ENCODE measurements at regions not wholly inside any gene's neighbourhood (a gene's known extent, or its start where the extent isn't known, plus 50 kb on each side); places are given as distances from the start of the nearest gene placed in this dataset.
"Not testable (repeated sequence)": the region's sequence is repeated elsewhere in the genome, so short reads cannot be mapped to it uniquely, and the experiment has no call there.

DNA sequence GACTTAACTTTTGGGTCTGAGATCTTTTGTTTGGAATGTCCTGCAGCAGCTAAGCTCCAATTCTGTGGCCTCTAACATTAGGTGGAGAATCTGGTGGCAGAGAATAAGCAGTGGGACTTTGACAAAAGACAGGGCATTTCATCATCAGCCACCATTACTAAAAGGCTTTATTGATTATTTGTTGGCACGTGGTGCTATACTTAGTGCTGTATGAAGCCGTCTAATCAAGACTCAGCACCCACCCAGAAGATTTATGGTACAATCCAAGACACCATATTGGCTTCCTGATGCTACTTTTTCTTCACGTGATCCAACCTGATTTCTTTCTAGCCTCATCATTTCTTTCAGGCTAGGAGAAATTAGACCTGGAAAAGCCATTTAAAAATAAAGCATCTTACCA lies 80.7 kb upstream of the GRAMD1B start:
- H3K4me3 ChIP-seq (ENCODE audit: low read length): no peak overlapping the region
- no peak for DNase-seq (ENCODE audit: low read depth)
- TF ChIP-seq, protein P1, sequence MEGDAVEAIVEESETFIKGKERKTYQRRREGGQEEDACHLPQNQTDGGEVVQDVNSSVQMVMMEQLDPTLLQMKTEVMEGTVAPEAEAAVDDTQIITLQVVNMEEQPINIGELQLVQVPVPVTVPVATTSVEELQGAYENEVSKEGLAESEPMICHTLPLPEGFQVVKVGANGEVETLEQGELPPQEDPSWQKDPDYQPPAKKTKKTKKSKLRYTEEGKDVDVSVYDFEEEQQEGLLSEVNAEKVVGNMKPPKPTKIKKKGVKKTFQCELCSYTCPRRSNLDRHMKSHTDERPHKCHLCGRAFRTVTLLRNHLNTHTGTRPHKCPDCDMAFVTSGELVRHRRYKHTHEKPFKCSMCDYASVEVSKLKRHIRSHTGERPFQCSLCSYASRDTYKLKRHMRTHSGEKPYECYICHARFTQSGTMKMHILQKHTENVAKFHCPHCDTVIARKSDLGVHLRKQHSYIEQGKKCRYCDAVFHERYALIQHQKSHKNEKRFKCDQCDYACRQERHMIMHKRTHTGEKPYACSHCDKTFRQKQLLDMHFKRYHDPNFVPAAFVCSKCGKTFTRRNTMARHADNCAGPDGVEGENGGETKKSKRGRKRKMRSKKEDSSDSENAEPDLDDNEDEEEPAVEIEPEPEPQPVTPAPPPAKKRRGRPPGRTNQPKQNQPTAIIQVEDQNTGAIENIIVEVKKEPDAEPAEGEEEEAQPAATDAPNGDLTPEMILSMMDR (IDR thresholded peaks at IDR 0.05; ENCODE audit: insufficient read depth, low read depth, low read length, missing control alignments): no peak

DNA sequence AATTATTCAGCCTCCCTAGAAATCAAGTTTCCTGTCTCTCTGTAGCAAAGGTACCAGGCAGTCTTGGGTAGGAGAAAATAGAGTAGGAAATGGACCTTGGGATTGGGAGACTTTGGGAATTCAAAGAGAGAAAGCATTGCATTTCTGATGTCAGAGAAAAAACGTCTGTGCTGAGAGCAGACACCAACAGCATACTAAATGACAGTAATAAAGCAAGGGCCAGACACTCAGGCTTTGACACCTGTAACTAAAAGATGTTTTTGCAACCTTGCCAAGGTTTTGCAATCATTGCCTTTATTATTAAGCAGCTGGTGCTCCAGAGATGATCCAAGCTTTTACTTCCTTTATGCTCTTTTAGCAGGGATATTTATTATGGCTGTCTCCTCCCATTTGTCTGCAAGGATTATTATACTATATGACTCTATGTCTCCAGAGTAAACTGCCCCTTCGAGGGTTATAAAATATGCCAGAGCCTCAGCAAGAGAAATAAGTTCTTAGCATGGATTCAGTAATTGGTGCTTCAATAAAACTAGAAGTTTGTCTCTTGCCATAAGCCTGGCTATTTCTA lies 85.2 kb upstream of the GRAMD1B start:
- H3K4me3 ChIP-seq (ENCODE audit: low read length): no peak overlapping the region
- TF ChIP-seq, protein P1 (IDR thresholded peaks at IDR 0.05; ENCODE audit: insufficient read depth, low read depth, low read length, missing control alignments): no peak
- DNase-seq (ENCODE audit: low read depth): peak; percentile 4

DNA sequence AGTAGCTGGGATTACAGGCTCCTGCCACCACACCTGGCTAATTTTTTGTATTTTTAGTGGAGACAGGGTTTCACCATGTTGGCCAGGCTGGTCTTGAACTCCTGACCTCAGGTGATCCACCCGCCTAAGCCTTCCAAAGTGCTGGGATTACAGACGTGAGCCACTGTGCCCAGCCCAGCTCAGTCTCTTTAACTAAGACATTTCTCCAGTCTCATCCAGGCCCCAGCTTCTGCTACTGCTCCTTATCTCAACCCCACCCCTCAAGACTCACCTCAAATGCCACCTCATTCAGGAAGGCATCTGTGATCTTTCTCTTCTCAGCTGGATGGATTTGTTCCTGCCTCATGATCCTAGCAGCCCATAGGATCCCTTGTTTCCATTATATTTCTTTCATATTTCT lies 85.9 kb upstream of the GRAMD1B start:
- not testable (repeated sequence) for H3K4me3 ChIP-seq (ENCODE audit: low read length); DNase-seq (ENCODE audit: low read depth)

DNA sequence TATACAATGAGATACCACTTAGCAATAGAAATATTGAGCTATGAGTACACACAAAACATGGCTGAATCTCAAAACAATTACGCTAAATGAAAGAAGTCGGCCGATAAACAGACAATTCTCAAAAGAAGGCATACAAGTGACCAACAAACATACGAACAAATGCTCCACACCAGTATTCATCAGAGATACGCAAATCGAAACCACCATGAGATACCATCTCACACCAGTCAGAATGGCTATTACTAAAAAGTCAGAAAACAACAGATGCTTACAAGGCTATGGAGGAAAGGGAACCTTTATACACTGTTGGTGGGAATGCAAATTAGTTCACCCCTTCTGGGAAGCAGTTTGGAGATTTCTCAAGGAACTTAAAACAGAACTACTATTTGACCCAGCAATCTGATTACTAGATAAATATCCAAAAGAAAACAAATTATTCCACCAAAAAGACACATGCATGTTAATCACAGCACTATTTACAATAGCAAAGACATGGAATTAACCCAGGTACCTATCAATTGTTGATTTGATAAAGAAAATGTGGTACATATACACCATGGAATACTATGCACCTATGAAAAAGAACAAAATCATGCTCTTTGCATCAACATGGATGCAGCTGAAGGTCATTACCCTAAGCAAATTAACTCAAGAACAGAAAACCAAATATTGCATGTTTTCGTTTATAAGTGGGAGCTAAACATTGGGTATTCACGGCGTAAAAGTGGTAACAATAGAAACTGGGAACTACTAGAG lies 90.9 kb upstream of the GRAMD1B start:
- no peak overlapping the region for H3K4me3 ChIP-seq (ENCODE audit: low read length)
- no peak for DNase-seq (ENCODE audit: low read depth)
- TF ChIP-seq, protein P1 (IDR thresholded peaks at IDR 0.05; ENCODE audit: insufficient read depth, low read depth, low read length, missing control alignments): no peak

DNA sequence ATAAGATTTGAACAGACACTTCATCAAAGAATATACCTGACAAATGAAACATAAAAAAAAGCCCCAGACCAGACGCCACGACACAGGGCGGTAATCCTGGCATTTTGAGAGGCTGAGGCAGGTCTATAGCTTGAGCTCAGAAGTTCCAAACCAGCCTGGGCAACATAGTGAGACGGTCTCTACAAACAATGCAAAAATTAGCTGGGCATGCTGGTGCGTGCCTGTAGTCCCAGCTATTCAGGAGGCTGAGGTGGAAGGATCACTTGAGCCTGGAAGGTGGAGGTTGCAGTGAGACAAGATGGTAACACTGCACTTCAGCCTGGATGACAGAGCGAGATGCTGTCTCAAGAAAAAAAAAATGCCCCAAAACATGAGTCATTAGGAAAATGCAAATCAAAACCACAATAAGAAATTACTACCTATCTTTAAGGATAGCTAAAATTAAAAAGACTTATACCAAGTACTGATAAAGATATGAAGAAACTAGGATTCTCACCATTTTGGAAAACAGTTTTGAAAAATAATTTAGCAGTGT lies 91.7 kb upstream of the GRAMD1B start:
- H3K4me3 ChIP-seq (ENCODE audit: low read length): no peak overlapping the region

DNA sequence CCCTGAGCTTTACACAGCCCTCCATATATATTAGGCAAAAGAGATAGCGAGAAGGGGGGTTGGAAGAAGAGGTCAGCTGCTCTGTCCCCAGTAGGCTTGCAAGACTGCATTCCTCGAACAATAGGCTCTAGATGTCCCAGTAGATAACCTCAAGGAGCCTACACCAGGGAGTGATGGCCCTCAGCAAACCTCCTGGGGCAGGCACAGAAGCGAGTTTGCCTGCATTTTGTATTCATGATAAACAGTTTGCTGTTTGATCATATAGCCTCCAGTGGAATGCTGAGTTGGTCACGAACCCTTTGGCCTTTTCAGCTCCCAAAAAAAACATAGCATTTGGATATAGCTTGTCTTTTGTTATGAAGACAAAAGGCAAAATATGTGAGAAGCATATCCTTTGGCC lies 95.1 kb upstream of the GRAMD1B start:
- DNase-seq (ENCODE audit: low read depth): no peak
- TF ChIP-seq, protein P1 (IDR thresholded peaks at IDR 0.05; ENCODE audit: insufficient read depth, low read depth, low read length, missing control alignments): no peak
- no peak overlapping the region for H3K4me3 ChIP-seq (ENCODE audit: low read length)

More for the DNA sequence above, 91.7 kb upstream of the GRAMD1B start:
- TF ChIP-seq, protein P1 (IDR thresholded peaks at IDR 0.05; ENCODE audit: insufficient read depth, low read depth, low read length, missing control alignments): no peak
- DNase-seq (ENCODE audit: low read depth): peak; percentile 5

DNA sequence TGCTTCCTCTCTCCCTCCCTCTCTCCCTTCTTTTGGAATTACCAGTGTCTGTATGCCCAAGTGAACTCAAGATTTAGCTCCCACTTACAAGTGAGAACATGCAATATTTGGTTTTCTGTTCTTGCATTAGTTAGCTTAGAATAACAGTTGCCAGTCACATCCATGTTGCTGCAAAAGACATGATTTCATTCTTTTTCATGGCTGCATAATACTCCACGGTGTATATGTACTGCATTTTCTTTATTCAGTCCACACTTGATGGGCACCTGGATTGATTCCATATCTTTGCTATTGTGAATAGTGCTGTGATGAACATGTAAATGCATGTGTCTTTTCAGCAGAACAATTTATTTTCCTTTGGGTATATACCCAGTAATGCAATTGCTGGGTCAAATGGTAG lies 97.5 kb upstream of the GRAMD1B start:
- H3K4me3 ChIP-seq (ENCODE audit: low read length); DNase-seq (ENCODE audit: low read depth): not testable (repeated sequence)

DNA sequence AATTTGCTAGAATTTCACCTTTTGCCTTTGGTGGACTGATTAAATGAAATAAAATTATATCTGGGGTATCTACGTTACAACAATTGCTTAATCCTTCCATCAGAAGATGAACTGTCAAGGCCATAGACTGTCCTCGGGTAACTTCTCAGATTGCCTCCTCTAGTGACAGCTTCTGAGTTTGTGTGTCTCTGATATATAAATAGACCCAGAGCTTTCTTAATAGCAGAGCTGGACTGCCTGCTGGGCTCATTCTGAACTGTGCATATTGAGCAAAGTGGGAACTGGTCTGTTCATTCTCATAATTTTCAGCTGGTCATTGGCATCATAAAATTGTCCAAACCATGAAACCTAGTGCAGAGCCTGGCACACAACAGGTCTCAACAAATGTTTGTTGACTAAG lies 99.1 kb upstream of the GRAMD1B start:
- DNase-seq (ENCODE audit: low read depth): no peak
- no peak overlapping the region for H3K4me3 ChIP-seq (ENCODE audit: low read length)
- TF ChIP-seq, protein P1 (IDR thresholded peaks at IDR 0.05; ENCODE audit: insufficient read depth, low read depth, low read length, missing control alignments): no peak

Measured in epithelial cell of esophagus (primary cell).